AG09319 (cell line): ENCODE measurements at regions not wholly inside any gene's neighbourhood (a gene's known extent, or its start where the extent isn't known, plus 50 kb on each side); places are given as distances from the start of the nearest gene placed in this dataset.
"Not testable (repeated sequence)": the region's sequence is repeated elsewhere in the genome, so short reads cannot be mapped to it uniquely, and the experiment has no call there.

Source experiments
- DNase-seq: peaks from one replicate; pipeline ENCODE4 v3.0.0-alpha.2; 2010; ENCODE audit warnings: low read depth; ENCODE audit errors: extremely low read depth
- CTCF ChIP-seq: IDR thresholded peaks from 2 replicates; pipeline ENCODE4 v1.5.1; 2011; ENCODE audit warnings: low read depth, mild to moderate bottlenecking, inconsistent platforms, low read length, moderate library complexity

DNA sequence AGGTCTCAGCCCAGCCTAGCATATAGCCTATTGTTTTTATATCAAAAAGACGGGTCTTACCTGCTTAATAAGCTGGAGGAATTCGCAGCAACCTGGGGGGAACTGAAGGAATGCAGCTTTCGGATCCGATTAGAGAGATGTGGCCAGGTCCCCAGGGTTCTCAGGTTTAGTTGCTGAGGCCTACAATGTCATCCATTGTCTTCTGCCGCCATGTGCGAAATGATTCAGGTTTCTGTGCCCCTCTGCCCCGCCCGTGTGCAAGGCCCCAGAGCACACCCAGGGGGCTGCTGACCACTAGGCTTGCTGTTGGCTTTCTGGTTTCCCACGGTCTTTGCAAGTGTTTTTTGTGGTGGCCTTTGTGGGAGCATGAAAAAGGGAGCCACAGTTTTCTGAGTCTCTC, 154.5 kb upstream of the TBX3 start:
- DNase-seq, result no peak
- TF ChIP-seq CTCF, result no peak

DNA sequence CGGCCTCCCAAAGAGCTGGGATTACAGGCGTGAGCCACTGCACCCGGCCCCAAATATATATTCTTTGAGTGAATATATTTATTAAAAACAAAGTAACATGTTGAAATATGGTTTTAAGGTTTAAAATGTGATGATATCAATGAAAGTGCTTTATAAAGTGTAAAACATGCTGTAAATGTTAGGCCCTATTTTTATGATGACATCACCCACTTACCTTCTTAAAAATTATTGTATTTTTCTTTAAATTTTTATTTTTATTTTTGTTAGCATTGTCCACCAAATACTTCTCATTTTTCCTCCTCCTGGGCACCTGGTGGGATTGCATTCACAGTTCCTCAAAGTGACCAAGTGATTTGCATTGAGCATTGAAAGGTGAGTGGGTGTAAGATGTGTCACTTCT, 152.6 kb upstream of the TBX3 start:
- no peak for DNase-seq
- no peak for TF ChIP-seq CTCF

DNA sequence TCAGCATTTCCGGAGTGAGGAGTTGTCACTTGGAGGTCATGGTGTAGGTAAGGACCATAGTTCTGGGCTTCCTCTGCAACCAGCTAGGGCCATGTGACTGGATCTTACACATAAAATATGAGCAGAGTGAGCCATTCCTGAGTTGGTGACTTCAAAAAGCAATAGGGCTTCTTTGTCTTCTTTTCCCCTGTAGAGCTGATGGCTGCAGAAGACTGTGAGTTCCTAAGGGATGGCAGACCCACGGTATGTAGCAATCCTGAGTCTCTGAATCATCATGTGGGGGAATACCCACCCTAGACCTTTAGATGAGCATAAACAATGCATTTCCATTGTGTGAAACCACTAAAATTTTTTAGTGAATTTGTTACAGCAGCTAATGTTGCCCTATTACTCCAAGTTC, 151.1 kb upstream of the TBX3 start:
- no peak for TF ChIP-seq CTCF
- peak; percentile 40 for DNase-seq

DNA sequence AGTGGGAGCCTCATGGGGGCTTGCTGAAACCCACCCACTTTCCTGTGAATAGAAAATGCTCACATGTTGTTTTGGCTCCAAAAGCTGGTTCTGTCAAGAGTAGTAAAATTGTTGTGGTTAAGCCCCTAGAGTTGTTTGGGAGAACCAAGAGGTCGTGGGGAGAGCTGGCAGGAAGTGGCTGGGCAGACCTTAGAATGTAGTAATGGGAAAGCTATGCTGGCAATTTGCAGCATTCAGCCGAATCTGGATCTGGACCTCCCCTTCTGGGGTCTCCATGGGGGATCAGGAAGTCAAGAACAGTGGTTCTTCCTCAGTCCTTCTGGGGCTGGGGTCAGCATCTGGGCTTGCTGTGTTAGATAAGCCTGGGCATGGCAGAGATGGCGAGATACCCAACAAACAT, 150.6 kb upstream of the TBX3 start:
- no peak for DNase-seq
- TF ChIP-seq CTCF, result no peak

DNA sequence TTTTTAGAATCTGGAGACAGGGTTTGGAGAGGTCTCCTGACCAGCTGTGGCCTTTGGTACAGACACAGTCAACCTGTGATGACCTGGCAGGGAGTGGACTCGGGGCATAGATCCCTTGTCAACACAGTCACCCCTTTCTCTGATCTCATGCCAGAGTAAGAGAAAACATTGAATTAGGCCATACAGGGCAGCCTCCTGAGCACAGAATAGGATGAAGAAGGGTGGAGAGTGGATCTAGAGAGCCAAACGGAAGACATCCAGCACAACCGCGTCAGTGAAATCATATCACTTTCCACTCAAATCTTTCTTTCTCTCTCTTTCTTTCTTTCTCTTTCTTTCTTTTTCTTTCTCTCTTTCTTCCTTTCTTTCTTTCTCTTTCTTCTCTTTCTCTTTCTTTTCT, 145.9 kb upstream of the TBX3 start:
- TF ChIP-seq CTCF, result no peak
- DNase-seq, result no peak

DNA sequence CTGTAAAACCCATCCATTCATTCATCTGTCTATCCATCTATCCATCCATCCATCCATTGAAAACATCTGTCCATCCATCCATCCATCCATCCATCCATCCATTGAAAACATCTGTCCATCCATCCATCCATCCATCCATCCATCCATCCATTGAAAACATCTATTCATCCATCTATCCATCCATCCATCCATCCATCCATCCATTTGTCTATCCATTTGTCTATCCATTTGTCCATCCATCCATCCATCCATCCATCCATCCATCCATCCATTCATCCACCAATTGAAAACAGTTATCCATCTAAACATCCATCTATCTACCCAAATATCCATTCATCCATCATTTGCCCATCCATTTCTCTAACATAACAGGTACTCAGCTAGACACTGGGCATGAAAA, 145.3 kb upstream of the TBX3 start:
- not testable (repeated sequence) for DNase-seq

DNA sequence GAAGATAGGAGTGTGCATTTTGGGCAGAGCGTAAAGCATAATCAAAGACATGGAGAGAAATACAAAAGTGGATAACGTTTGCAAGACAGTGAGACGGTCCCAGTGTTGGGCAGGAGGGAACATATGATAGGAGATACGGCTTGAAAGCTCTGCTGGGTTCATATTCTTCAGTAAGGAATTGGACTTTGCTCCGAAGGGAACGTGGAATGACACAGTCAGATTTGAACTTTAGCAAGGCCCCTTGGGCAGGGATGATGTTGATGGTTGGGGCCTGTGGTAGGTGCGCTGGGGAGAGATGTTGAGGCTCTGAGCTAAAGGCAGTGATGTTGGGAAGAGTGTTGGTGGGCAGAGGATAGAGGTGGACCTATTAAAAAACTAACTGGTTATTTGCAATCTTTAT, 143.5 kb upstream of the TBX3 start:
- no peak for TF ChIP-seq CTCF
- no peak for DNase-seq

- TF ChIP-seq CTCF, result no peak
Observed at GRCh38 chr12:114826244-114826643, 142.3 kb upstream of the TBX3 start.

More at GRCh38 chr12:114826244-114826643, 142.3 kb upstream of the TBX3 start:
- DNase-seq, result no peak
